GM21381 (cell line): ENCODE measurements at regions not wholly inside any gene's neighbourhood (a gene's known extent, or its start where the extent isn't known, plus 50 kb on each side); places are given as distances from the start of the nearest gene placed in this dataset.
"Not testable (repeated sequence)": the region's sequence is repeated elsewhere in the genome, so short reads cannot be mapped to it uniquely, and the experiment has no call there.

ENCODE experiments used
- ATAC-seq: cut with Tn5 transposase; IDR thresholded peaks from one replicate; pipeline ENCODE4 v1.9.1; 2021; ENCODE audit warnings: mild to moderate bottlenecking, moderate library complexity; ENCODE audit not compliant: unreplicated experiment

DNA sequence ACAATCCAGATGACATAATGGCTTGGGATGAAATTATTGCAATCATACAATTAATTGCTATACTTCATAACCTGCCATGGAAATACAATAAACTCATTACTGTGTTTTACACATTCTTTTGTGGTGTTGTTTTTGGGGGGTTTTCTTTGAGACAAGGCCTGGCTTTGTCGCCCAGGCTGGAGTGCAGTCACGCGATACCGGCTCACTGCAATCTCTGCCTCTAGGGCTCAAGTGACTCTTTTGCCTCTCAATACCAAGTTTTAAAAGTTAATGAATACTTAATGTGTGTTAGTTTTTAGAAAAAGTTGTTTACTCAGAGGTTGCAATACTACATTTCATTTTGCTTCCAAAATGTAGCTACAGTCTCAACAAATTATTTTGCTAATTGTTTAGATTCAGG, 598.4 kb downstream of the CHSY3 start:
- ATAC-seq, result no peak

DNA sequence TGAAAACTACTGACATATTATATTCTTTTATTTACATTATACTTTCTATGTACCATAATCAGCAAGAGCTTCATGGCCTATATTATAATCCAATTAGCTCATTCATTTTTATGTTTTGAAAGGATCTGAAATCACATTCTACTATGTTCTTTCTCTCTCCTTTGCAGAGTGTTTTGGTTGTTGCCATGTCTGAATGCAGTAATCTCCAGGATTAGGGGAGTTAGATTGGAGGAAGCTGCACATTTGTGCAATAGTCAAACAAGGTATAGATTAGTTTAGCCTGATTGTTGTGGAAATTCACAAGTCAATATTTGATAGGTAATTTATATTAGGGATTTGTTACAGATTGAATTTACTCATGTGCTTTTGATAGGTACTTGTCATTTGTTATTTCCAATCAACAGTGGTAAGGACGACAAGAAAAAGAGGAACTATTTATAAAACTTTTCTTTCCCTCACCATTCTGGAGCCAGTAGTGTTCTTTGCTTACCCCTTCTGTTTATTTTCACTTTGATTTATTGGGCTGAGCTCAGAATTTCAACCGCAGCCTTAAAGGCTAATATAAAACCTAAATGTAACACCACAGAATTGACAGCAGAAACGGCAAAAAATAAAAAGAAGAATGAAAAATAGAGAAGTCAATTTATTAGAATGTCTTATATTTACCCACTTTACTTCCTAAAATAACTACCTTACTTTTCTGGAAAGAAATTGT, 597.0 kb downstream of the CHSY3 start:
- no peak for ATAC-seq

DNA sequence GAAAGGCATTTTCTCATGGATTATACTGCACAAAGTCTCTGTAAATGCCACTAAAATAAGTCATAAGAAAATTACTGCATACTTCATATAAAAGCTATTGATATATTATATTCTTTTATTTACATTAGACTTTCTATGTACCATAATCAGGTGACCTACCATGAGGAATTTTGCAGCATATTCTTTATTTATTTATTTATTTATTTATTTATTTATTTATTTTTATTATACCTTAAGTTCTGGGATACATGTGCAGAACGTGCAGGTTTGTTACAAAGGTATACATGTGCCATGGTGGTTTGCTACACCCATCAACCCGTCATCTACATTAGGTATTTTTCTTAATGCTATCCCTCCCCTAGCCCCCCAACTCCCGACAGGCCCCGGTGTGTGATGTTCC, 596.2 kb downstream of the CHSY3 start:
- ATAC-seq, result not testable (repeated sequence)

DNA sequence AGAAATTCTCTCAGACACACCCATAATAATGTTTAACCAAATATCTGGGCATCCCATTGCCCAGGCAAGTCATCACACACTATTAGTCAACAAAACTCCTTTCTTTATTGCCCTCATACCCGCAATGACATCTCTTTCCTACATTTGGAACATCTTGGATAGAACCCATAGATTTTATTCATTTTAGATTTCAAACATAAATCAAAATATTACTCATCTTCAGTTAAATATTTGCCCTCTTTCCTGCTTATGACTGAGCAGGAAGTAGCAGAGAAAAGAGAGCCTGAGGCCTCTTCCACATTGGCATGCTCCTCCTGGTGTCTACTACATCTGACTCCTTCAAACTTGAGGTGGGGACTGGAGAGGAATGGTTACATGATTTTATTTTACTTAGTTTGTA, 592.0 kb downstream of the CHSY3 start:
- ATAC-seq, result no peak

DNA sequence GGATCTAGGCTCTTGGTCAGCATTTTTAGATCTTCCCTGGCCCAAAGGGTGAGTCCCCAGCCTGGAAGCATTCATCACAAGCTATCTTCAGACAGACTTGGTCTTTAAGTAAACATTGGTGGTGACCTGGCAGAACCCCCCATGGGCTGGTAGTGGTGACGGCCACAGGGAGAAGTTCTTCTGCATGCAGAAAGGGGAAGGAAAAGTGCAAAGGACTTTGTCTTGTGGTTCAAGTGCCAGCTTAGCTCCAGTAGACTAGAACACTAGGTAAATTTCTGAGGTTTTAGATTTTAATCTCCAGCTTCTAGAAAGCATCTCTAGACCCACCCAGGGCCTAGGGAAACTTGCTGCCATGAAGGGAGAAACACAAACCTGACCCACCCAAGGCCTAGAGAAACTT, 584.0 kb downstream of the CHSY3 start:
- no peak for ATAC-seq

- no peak for ATAC-seq
These were observed 575.0 kb downstream of the CHSY3 start for GRCh38 chr5:130479045-130479804.

GRCh38 chr5:130476325-130476724, 572.1 kb downstream of the CHSY3 start:
- ATAC-seq, result no peak

DNA sequence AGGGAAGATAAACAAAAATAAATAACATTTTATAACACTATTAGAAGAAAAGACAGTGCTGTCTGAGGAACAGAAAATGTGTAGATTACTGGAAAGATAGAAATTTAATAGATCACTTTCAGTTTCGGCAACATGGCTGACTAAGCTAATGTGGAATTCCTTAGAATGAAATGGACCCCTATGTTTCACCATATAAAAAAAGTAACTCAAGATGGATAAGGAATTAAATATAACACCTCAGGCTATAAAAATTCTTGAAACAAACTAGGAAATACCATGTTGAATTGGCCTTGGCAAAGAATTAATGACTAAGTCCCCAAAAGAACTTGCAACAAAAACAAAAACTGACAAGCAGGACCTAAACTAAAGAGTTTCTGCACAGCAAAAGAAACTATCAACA, 558.3 kb downstream of the CHSY3 start:
- no peak for ATAC-seq

- ATAC-seq, result no peak
These were observed 550.9 kb downstream of the CHSY3 start for GRCh38 chr5:130455175-130455574.

- ATAC-seq, result no peak
These were observed 548.5 kb downstream of the CHSY3 start for GRCh38 chr5:130452744-130453143.

DNA sequence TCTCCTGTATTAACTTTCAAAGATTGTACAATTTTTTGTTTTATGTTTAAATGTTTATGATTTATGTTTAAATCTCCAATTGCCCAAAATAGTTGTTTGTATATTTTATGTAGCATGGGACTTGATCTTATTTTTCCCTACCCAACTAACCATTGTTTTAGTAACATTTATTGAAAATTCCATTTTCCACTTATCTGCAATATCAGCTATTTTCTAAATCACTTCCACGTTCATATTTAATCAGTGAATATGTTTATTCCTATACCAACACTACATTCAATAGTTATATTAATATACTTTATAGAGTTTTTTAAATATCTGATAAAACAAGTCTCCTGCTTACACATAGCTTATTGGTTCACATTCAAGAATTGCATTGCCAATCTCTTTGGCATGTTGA, 532.2 kb downstream of the CHSY3 start:
- no peak for ATAC-seq

DNA sequence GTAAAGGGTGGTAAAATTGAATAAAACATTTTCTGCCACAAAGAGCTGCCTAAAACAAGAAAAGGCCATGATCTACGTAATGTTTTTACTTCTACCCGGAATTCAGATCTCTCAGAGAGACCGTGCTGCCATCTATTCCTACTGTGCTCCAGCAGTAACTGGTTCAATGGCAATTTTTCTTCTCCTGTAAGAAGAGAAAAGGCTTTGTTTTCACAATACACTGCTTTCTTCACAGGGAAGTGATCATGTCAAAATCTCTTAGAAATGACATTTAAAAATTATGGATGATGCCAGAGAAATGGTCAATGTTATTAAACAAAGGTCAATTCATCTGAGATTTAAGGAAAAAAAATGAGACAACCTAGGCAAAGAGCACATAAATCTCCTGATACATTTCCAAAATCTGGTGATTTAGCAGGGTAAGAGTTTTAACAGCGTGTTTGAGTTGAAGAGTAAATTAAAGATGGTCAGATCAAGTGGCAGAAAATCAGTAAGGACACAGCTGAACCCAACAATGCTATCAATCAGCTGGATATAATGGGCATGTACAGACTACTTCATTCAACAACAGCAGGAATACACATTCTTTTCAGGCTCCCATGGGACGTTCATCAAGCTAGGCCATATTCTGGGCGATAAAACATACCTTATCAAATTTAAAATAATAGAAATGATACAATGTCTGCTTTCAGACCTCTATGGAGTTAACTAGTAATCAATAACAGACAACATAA, 523.1 kb downstream of the CHSY3 start:
- ATAC-seq, result no peak

- ATAC-seq, result no peak
These were observed 521.2 kb downstream of the CHSY3 start for GRCh38 chr5:130425424-130425823.

- no peak for ATAC-seq
These were observed 520.1 kb downstream of the CHSY3 start for GRCh38 chr5:130424341-130424740.

DNA sequence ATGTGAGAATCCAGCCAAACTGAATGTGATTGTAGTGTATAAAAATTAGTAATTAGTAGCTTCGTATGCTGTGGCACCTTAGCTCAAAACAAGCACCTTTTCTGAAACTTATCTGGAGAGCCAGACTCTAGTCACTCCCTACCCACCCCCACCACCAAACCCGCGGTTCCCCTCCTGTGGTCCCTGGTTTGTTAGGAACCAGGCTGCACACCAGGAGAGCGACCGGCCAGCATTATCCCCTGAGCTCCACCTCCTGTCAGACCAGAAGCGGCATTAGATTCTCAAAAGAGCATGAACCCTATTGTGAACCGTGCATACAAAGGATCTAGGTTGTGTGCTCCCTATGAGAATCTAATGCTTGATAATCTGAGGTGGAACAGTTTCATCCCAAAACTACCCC, 498.6 kb downstream of the CHSY3 start:
- ATAC-seq, result no peak

- no peak for ATAC-seq
These were observed 495.8 kb downstream of the CHSY3 start for GRCh38 chr5:130400091-130400490.

- no peak for ATAC-seq
These were observed 494.6 kb downstream of the CHSY3 start for GRCh38 chr5:130398825-130399224.

GRCh38 chr5:130397727-130398126, 493.5 kb downstream of the CHSY3 start:
- ATAC-seq, result not testable (repeated sequence)

GRCh38 chr5:130397132-130397531, 492.9 kb downstream of the CHSY3 start:
- no peak for ATAC-seq

DNA sequence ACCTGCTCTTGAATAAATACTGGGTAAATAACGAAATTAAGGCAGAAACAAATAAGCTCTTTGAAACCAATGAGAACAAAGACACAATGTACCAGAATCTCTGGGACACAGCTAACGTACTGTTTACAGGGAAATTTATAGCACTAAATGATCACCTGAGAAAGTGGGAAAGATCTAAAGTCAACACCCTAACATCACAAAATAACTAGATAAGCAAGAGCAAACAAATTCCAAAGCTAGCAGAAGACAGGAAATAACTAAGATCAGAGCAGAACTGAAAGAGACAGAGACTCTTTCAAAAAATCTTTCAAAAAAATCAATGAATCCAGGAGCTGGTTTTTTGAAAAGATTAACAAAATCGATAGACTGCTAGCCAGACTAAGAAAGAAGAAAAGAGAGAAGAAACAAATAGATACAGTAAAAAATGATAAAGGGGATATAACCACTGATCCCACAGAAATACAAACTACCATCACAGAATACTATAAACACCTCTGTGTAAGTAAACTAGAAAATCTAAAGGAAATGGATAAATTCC, 487.5 kb downstream of the CHSY3 start:
- not testable (repeated sequence) for ATAC-seq

DNA sequence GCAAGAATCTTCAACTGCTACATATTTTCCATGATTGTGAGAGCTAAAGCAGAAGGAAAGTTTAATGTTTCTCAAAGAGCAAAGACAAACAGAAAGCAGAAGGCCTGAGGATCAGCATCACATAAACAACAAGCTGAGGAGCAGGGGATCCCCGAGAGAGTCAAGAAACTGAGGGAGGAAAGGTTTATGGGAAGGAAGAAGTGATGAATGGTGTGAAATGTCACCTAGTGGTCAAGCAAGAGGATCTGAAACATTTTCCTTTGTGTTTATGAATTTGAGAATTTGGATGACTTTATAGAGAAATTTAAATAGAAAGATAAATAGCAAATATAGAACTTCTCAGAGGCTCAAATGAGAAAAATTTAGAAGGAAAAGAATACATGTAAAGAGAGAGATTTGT, 481.9 kb downstream of the CHSY3 start:
- no peak for ATAC-seq

- no peak for ATAC-seq
These were observed 481.4 kb downstream of the CHSY3 start for GRCh38 chr5:130385656-130386055.
